B cell (primary cell): ENCODE measurements at regions not wholly inside any gene's neighbourhood (a gene's known extent, or its start where the extent isn't known, plus 50 kb on each side); places are given as distances from the start of the nearest gene placed in this dataset.

Source experiments
- ATAC-seq: fragments of 200-7000 bp; cut with Tn5 transposase; one replicate; pipeline ENCODE4 v1.10.0; 2021; ENCODE audit warnings: low read depth, mild to moderate bottlenecking, moderate number of reproducible peaks, moderate library complexity
- CTCF ChIA-PET: fragments of 350-600 bp; sonication (Branson Sonifier 250); formaldehyde crosslinking; loops from one replicate; lab custom pipeline; 2021; ENCODE audit warnings: antibody characterized with exemption, inconsistent platforms; lab: Charles Lee
- POLR2A ChIA-PET: fragments of 350-600 bp; sonication (Branson Sonifier 250); formaldehyde crosslinking; loops from one replicate; lab custom pipeline; 2021; ENCODE audit warnings: antibody characterized with exemption; lab: Charles Lee
- DNase-seq: peaks from one replicate; pipeline ENCODE4 v3.0.0; 2013
- H2AFZ ChIP-seq: 2 replicates; pipeline ENCODE4 v1.6.1; 2012; ENCODE audit warnings: mild to moderate bottlenecking, low read depth, low read length; ENCODE audit not compliant: insufficient read depth, poor library complexity, severe bottlenecking
- H3K27ac ChIP-seq, 2 donors: 1 replicate in 1 of 2; 2 replicates in 1 of 2; pipeline ENCODE4 v1.5.1; 2012 to 2013; ENCODE audit warnings: low read length in 2 of 2, mild to moderate bottlenecking in 2 of 2, moderate library complexity in 1 of 2
- H3K27me3 ChIP-seq, 4 experiments: fragments of 200-600 bp in 1 of 4; sonication (generic) in 1 of 4; replicated peaks in 1 of 4; 1 replicate in 2 of 4; 2 replicates in 2 of 4; pipeline versions ENCODE4 v1.6.1 to v1.7.0; 2013 to 2016; ENCODE audit warnings: low read length in 3 of 4, mild to moderate bottlenecking in 2 of 4, mixed read lengths in 1 of 4, moderate library complexity in 1 of 4; ENCODE audit not compliant: insufficient read depth in 4 of 4, control insufficient read depth in 3 of 4; ENCODE audit errors: control extremely low read depth in 1 of 4
- H3K36me3 ChIP-seq, 2 experiments: replicated peaks in 1 of 2; 1 replicate in 1 of 2; 2 replicates in 1 of 2; pipeline versions ENCODE4 v1.6.1 to v1.7.1; 2013; ENCODE audit warnings: low read length in 1 of 2; ENCODE audit not compliant: insufficient read depth in 2 of 2, control insufficient read depth in 1 of 2; ENCODE audit errors: control extremely low read depth in 1 of 2, extremely low read depth in 1 of 2
- H3K4me1 ChIP-seq, 2 donors: fragments of 200-600 bp in 1 of 2; sonication (generic) in 1 of 2; 1 replicate in 1 of 2; 2 replicates in 1 of 2; pipeline versions ENCODE4 v1.5.1 to v1.6.1; 2013 to 2017; ENCODE audit warnings: low read length in 2 of 2; ENCODE audit not compliant: control insufficient read depth in 2 of 2, insufficient read depth in 2 of 2
- H3K4me2 ChIP-seq: replicated peaks from 2 replicates; pipeline ENCODE3; 2012; ENCODE audit warnings: mild to moderate bottlenecking, low read depth, low read length; ENCODE audit not compliant: poor library complexity, severe bottlenecking
- H3K4me3 ChIP-seq, 5 experiments: fragments of 200-600 bp in 1 of 5; sonication (generic) in 1 of 5; 1 replicate in 3 of 5; 2 replicates in 2 of 5; pipeline versions ENCODE4 v1.5.1 to v1.7.0; 2011 to 2016; ENCODE audit warnings: low read length in 4 of 5, mild to moderate bottlenecking in 4 of 5, low read depth in 2 of 5, control low read depth in 1 of 5, moderate library complexity in 1 of 5; ENCODE audit not compliant: insufficient read depth in 1 of 5; ENCODE audit errors: control extremely low read depth in 1 of 5, extremely low read depth in 1 of 5
- H3K79me2 ChIP-seq: fragments of 200-600 bp; sonication (generic); one replicate; pipeline ENCODE4 v1.6.0; 2016; ENCODE audit warnings: low read length; ENCODE audit not compliant: control insufficient read depth, insufficient read depth
- H3K9ac ChIP-seq: fragments of 200-600 bp; sonication (generic); 2 replicates; pipeline ENCODE4 v1.6.1; 2017; ENCODE audit warnings: mild to moderate bottlenecking, low read length, moderate library complexity
- H3K9me3 ChIP-seq, 3 donors: one replicate each; pipeline versions ENCODE4 v1.6.1 to v1.7.1; 2013; ENCODE audit warnings: low read length in 2 of 3; ENCODE audit not compliant: control insufficient read depth in 2 of 3, insufficient read depth in 1 of 3; ENCODE audit errors: control extremely low read depth in 1 of 3
- H4K20me1 ChIP-seq: 2 replicates; pipeline ENCODE4 v1.6.0; 2012; ENCODE audit warnings: mild to moderate bottlenecking, low read length; ENCODE audit not compliant: insufficient read depth, control insufficient read depth, poor library complexity, severe bottlenecking
- H3K27ac Mint-ChIP-seq: one replicate; pipeline ENCODE4 v1.8.0; 2021; ENCODE audit warnings: mixed read lengths
- H3K27me3 Mint-ChIP-seq: one replicate; pipeline ENCODE4 v1.8.0; 2021; ENCODE audit warnings: mixed read lengths
- H3K4me1 Mint-ChIP-seq: one replicate; pipeline ENCODE4 v1.8.0; 2021; ENCODE audit warnings: mixed read lengths
- H3K4me3 Mint-ChIP-seq: one replicate; pipeline ENCODE4 v1.8.0; 2021; ENCODE audit warnings: mixed read lengths
- H3K9me3 Mint-ChIP-seq: one replicate; pipeline ENCODE4 v1.8.0; 2022; ENCODE audit warnings: mixed read lengths; ENCODE audit not compliant: insufficient read depth
- EZH2 ChIP-seq: IDR thresholded peaks from 2 replicates; pipeline ENCODE4 v1.6.1; 2012; ENCODE audit warnings: borderline replicate concordance, low read depth, mild to moderate bottlenecking, moderate library complexity, low read length; ENCODE audit not compliant: insufficient read depth, poor library complexity, severe bottlenecking
- WGBS: methylation state at CpG from one replicate; pipeline ENCODE4 v1.1.5; 2013; ENCODE audit warnings: missing lambda C conversion rate; ENCODE audit not compliant: insufficient coverage; 5-methylcytosine and 5-hydroxymethylcytosine counted together
- intact Hi-C: fragments of 100-400 bp; cut with micrococcal nuclease; formaldehyde crosslinking; loops from one replicate; pipeline ENCODE4 v1.10.0; 2022
- TF ChIP-seq, protein P1 (sequence below): fragments of 200-600 bp; IDR thresholded peaks from one replicate; pipeline ENCODE4 v1.8.0; 2022; ENCODE audit warnings: antibody characterized with exemption, mild to moderate bottlenecking

- TF ChIP-seq, protein P1, sequence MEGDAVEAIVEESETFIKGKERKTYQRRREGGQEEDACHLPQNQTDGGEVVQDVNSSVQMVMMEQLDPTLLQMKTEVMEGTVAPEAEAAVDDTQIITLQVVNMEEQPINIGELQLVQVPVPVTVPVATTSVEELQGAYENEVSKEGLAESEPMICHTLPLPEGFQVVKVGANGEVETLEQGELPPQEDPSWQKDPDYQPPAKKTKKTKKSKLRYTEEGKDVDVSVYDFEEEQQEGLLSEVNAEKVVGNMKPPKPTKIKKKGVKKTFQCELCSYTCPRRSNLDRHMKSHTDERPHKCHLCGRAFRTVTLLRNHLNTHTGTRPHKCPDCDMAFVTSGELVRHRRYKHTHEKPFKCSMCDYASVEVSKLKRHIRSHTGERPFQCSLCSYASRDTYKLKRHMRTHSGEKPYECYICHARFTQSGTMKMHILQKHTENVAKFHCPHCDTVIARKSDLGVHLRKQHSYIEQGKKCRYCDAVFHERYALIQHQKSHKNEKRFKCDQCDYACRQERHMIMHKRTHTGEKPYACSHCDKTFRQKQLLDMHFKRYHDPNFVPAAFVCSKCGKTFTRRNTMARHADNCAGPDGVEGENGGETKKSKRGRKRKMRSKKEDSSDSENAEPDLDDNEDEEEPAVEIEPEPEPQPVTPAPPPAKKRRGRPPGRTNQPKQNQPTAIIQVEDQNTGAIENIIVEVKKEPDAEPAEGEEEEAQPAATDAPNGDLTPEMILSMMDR, result no peak
- TF ChIP-seq EZH2, result no peak
- no peak for ATAC-seq
- CTCF ChIA-PET, result no interaction called here
These were observed 325.8 kb downstream of the TMEM38B start for GRCh38 chr9:106020186-106020585.

DNA sequence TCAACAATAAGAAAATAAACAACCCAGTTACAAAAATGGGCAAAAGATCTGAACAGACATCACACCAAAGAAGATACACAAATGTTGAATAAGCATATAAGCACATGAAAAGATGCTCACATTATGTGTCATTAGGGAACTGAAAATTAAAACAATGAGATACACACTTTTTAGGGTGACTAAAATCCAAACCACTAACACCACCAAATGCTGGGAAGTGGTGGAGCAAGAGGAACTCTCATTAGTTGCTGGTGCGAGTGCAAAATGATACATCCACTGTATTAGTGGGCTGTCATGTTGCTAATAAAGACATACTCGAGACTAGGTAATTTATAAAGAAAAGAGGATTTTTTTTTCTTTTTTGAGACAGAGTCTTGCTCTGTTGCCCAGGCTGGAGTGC, 329.1 kb downstream of the TMEM38B start:
- no peak overlapping the region for H3K9ac ChIP-seq
- H2AFZ ChIP-seq, result no peak overlapping the region
- no peak for DNase-seq
- H3K4me1 Mint-ChIP-seq, result no peaks in the 10 kb centered on the region
- intact Hi-C loops, result no loop called here
- peaks cover 7% of the 10 kb centered on the region for H3K27me3 Mint-ChIP-seq
- H3K4me1 ChIP-seq, result no peaks in the 10 kb centered on the region
- no peaks in the 10 kb centered on the region for H3K9me3 Mint-ChIP-seq
- no peak overlapping the region for H3K27ac ChIP-seq
- 67% methylated on average over 1 of the region's 2 CpGs for WGBS
- no peak for TF ChIP-seq EZH2
- TF ChIP-seq, protein P1, result no peak
- H3K79me2 ChIP-seq, result no peaks in the 10 kb centered on the region
- ATAC-seq, result no peak
- H3K4me3 ChIP-seq, result no peak overlapping the region
- no peaks in the 10 kb centered on the region for H3K36me3 ChIP-seq
- H4K20me1 ChIP-seq, result no peaks in the 10 kb centered on the region
- H3K27me3 ChIP-seq, result no peaks in the 10 kb centered on the region
- H3K9me3 ChIP-seq, result peaks cover 0 to 2% (median 0%) of the 10 kb centered on the region in 3 donors
- ChIA-PET CTCF (no interaction called here), POLR2A (no interaction called here)
- H3K4me3 Mint-ChIP-seq, result no peak overlapping the region
- no peak overlapping the region for H3K27ac Mint-ChIP-seq
- H3K4me2 ChIP-seq, result no peak overlapping the region

More at GRCh38 chr9:106020186-106020585, 325.8 kb downstream of the TMEM38B start:
- Histone ChIP-seq H3K9ac (no peak overlapping the region), H2AFZ (no peak overlapping the region), H3K36me3 (no peaks in the 10 kb centered on the region), H3K27me3 (no peaks in the 10 kb centered on the region), H3K27ac (no peak overlapping the region), H3K9me3 (peaks cover 0 to 2% (median 0%) of the 10 kb centered on the region in 3 donors), H3K4me1 (no peaks in the 10 kb centered on the region), H4K20me1 (no peaks in the 10 kb centered on the region), H3K79me2 (no peaks in the 10 kb centered on the region), H3K4me3 (no peak overlapping the region), H3K4me2 (no peak overlapping the region)
- Mint-ChIP-seq H3K9me3 (no peaks in the 10 kb centered on the region), H3K27me3 (peaks cover 13% of the 10 kb centered on the region), H3K4me1 (no peaks in the 10 kb centered on the region), H3K4me3 (no peak overlapping the region), H3K27ac (no peak overlapping the region)
- DNase-seq, result no peak
- POLR2A ChIA-PET, result no interaction called here
- WGBS, result 100% methylated on average over 1 of the region's 2 CpGs
- intact Hi-C loops, result no loop called here
